Ascending aorta (tissue), 2 donors: ENCODE measurements at regions not wholly inside any gene's neighbourhood (a gene's known extent, or its start where the extent isn't known, plus 50 kb on each side); places are given as distances from the start of the nearest gene placed in this dataset.

ENCODE experiments used
- DNase-seq, 2 donors: peaks; one replicate each; pipeline ENCODE4 v3.0.0-alpha.2; 2019; ENCODE audit warnings: low spot score in 2 of 2
- H3K27ac ChIP-seq, 2 donors: fragments of 200-600 bp; sonication (generic); one replicate each; pipeline ENCODE4 v1.5.1; 2016 to 2017; ENCODE audit warnings: mild to moderate bottlenecking in 1 of 2
- H3K27me3 ChIP-seq: fragments of 200-600 bp; sonication (generic); one replicate; pipeline ENCODE4 v1.5.1; 2017
- H3K36me3 ChIP-seq, 2 donors: fragments of 200-600 bp; sonication (generic); one replicate each; pipeline ENCODE4 v1.5.1; 2016
- H3K4me1 ChIP-seq, 2 donors: fragments of 200-600 bp; sonication (generic); one replicate each; pipeline ENCODE4 v1.5.1; 2016 to 2017; ENCODE audit warnings: mild to moderate bottlenecking in 1 of 2
- H3K4me3 ChIP-seq, 2 donors: fragments of 200-600 bp; sonication (generic); one replicate each; pipeline ENCODE4 v1.5.1; 2016 to 2017; ENCODE audit warnings: mild to moderate bottlenecking in 1 of 2
- H3K9me3 ChIP-seq, 2 donors: fragments of 200-600 bp; sonication (generic); one replicate each; pipeline ENCODE4 v1.5.1; 2016
- CTCF ChIP-seq, 3 experiments: fragments of 200-600 bp in 2 of 3; fragments of 450-650 bp in 1 of 3; sonication (generic) in 2 of 3; IDR thresholded peaks; one replicate each; pipeline ENCODE4 v1.5.1; 2016 to 2019; ENCODE audit warnings: antibody characterized with exemption in 3 of 3, mild to moderate bottlenecking in 1 of 3, moderate library complexity in 1 of 3
- intact Hi-C: fragments of 100-400 bp; cut with DNase I; formaldehyde crosslinking; loops from one replicate; pipeline ENCODE4 v1.15.1; 2023

GRCh38 chr12:105428793-105429395 is 98.4 kb downstream of the C12orf75 start:
- Histone ChIP-seq H3K4me1 (no peaks in the 10 kb centered on the region), H3K36me3 (no peaks in the 10 kb centered on the region), H3K4me3 (no peak overlapping the region), H3K27ac (no peak overlapping the region), H3K27me3 (no peaks in the 10 kb centered on the region), H3K9me3 (no peaks in the 10 kb centered on the region)
- intact Hi-C loops = loop anchor here (10.0 kb wide), 2 partner anchors 536 to 596 kb away; no protein-coding TSS in a partner anchor
- TF ChIP-seq CTCF (IDR thresholded peaks at IDR 0.05) = no peak
- DNase-seq = no peak

GRCh38 chr12:105429511-105429910 is 99.0 kb downstream of the C12orf75 start:
- Histone ChIP-seq H3K27me3 (no peaks in the 10 kb centered on the region), H3K27ac (no peak overlapping the region), H3K36me3 (no peaks in the 10 kb centered on the region), H3K4me3 (no peak overlapping the region), H3K9me3 (no peaks in the 10 kb centered on the region), H3K4me1 (no peaks in the 10 kb centered on the region)
- no peak for TF ChIP-seq CTCF (IDR thresholded peaks at IDR 0.05)
- DNase-seq = no peak
- intact Hi-C loops = loop anchor here (10.0 kb wide), 2 partner anchors 535 to 595 kb away; no protein-coding TSS in a partner anchor

- H3K4me3 ChIP-seq = no peak overlapping the region
- H3K4me1 ChIP-seq = no peaks in the 10 kb centered on the region
- H3K9me3 ChIP-seq = no peaks in the 10 kb centered on the region
- no peaks in the 10 kb centered on the region for H3K36me3 ChIP-seq
- H3K27ac ChIP-seq = no peak overlapping the region
- H3K27me3 ChIP-seq = no peaks in the 10 kb centered on the region
- TF ChIP-seq CTCF (IDR thresholded peaks at IDR 0.05) = no peak
- no peak for DNase-seq
- intact Hi-C loops = no loop called here
Observed at GRCh38 chr12:105431537-105432100, 101.1 kb downstream of the C12orf75 start.

- Histone ChIP-seq H3K27me3 (no peaks in the 10 kb centered on the region), H3K36me3 (no peaks in the 10 kb centered on the region), H3K9me3 (no peaks in the 10 kb centered on the region), H3K4me1 (no peaks in the 10 kb centered on the region), H3K4me3 (no peak overlapping the region), H3K27ac (no peak overlapping the region)
- intact Hi-C loops = no loop called here
- no peak for DNase-seq
- TF ChIP-seq CTCF (IDR thresholded peaks at IDR 0.05) = no peak
Observed at GRCh38 chr12:105433804-105434203, 103.3 kb downstream of the C12orf75 start.

GRCh38 chr12:105436636-105437035 is 106.1 kb downstream of the C12orf75 start:
- Histone ChIP-seq H3K27me3 (no peaks in the 10 kb centered on the region), H3K36me3 (no peaks in the 10 kb centered on the region), H3K4me3 (no peak overlapping the region), H3K9me3 (no peaks in the 10 kb centered on the region), H3K4me1 (no peaks in the 10 kb centered on the region), H3K27ac (no peak overlapping the region)
- intact Hi-C loops = no loop called here
- no peak for DNase-seq
- TF ChIP-seq CTCF (IDR thresholded peaks at IDR 0.05) = no peak
